Osteocyte (in vitro differentiated cells): ENCODE measurements at regions not wholly inside any gene's neighbourhood (a gene's known extent, or its start where the extent isn't known, plus 50 kb on each side); places are given as distances from the start of the nearest gene placed in this dataset.

ENCODE experiments used
- DNase-seq: peaks from one replicate; pipeline ENCODE4 v3.0.0; 2021; ENCODE audit warnings: mixed read lengths; ENCODE audit not compliant: unreplicated experiment; ENCODE audit errors: extremely low spot score
- H3K27ac Mint-ChIP-seq: one replicate; pipeline ENCODE4 v1.8.0; 2021; ENCODE audit warnings: mild to moderate bottlenecking, mixed read lengths; ENCODE audit not compliant: unreplicated experiment
- H3K27me3 Mint-ChIP-seq: one replicate; pipeline ENCODE4 v1.8.0; 2021; ENCODE audit warnings: mixed read lengths; ENCODE audit not compliant: unreplicated experiment
- H3K36me3 Mint-ChIP-seq: one replicate; pipeline ENCODE4 v1.8.0; 2021; ENCODE audit warnings: mixed read lengths; ENCODE audit not compliant: unreplicated experiment
- H3K4me1 Mint-ChIP-seq: one replicate; pipeline ENCODE4 v1.8.0; 2021; ENCODE audit warnings: mixed read lengths; ENCODE audit not compliant: unreplicated experiment
- H3K4me3 Mint-ChIP-seq: one replicate; pipeline ENCODE4 v1.8.0; 2021; ENCODE audit warnings: mild to moderate bottlenecking, moderate library complexity, mixed read lengths; ENCODE audit not compliant: unreplicated experiment
- H3K9me3 Mint-ChIP-seq: one replicate; pipeline ENCODE4 v1.8.0; 2021; ENCODE audit warnings: mixed read lengths; ENCODE audit not compliant: unreplicated experiment
- TF ChIP-seq, protein P1 (sequence below): fragments of 200-600 bp; sonication (generic); IDR thresholded peaks from 2 replicates; pipeline ENCODE4 v1.5.0; 2021; ENCODE audit warnings: antibody characterized with exemption, mild to moderate bottlenecking, moderate library complexity

DNA sequence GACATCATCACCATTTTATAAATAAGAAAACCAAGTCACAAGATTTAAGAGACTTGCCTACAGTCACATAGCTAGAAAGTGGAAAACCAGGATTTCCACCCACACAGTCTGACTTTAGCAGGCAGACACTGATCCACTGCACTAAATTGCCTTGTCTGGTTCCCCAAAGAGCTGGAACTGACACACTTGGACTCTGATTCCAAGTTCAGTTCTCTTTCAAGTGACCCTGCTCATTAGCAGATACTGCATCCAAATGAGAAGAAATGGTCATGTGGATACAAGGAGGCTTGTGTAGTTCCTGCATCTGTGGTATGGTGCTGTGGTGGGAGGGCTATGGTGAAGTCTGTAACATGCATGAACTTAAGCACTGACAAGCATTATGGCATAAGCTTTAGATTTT is 180.1 kb upstream of the MKLN1 start:
- DNase-seq, result no peak
- TF ChIP-seq, protein P1, sequence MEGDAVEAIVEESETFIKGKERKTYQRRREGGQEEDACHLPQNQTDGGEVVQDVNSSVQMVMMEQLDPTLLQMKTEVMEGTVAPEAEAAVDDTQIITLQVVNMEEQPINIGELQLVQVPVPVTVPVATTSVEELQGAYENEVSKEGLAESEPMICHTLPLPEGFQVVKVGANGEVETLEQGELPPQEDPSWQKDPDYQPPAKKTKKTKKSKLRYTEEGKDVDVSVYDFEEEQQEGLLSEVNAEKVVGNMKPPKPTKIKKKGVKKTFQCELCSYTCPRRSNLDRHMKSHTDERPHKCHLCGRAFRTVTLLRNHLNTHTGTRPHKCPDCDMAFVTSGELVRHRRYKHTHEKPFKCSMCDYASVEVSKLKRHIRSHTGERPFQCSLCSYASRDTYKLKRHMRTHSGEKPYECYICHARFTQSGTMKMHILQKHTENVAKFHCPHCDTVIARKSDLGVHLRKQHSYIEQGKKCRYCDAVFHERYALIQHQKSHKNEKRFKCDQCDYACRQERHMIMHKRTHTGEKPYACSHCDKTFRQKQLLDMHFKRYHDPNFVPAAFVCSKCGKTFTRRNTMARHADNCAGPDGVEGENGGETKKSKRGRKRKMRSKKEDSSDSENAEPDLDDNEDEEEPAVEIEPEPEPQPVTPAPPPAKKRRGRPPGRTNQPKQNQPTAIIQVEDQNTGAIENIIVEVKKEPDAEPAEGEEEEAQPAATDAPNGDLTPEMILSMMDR, result no peak
- Mint-ChIP-seq H3K9me3 (peaks cover 5% of the 10 kb centered on the region), H3K27ac (no peak overlapping the region), H3K4me3 (no peak overlapping the region), H3K36me3 (no peaks in the 10 kb centered on the region), H3K4me1 (no peaks in the 10 kb centered on the region), H3K27me3 (peaks cover 12% of the 10 kb centered on the region)

DNA sequence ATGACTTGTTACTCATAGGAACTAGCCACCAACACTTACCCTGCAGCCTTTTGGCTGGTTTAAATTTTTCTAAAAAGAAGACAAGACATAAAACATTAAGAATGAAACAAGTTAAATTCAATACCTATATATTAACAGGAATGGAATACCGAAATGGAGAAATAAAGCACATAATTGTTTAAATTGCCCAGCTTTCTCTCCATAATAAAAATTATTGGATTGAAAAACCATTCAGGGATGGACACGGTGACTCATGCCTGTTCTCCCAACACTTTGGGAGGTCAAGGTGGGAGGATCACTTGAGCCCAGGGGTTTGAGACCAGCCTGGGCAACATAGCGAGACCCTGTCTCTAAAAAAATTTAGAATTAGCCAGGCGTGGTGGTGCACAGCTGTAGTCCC is 179.4 kb upstream of the MKLN1 start:
- DNase-seq, result no peak
- H3K4me3 Mint-ChIP-seq, result no peak overlapping the region
- peaks cover 12% of the 10 kb centered on the region for H3K27me3 Mint-ChIP-seq
- H3K4me1 Mint-ChIP-seq, result no peaks in the 10 kb centered on the region
- peaks cover 5% of the 10 kb centered on the region for H3K9me3 Mint-ChIP-seq
- H3K36me3 Mint-ChIP-seq, result no peaks in the 10 kb centered on the region
- no peak overlapping the region for H3K27ac Mint-ChIP-seq
- TF ChIP-seq, protein P1, result no peak

DNA sequence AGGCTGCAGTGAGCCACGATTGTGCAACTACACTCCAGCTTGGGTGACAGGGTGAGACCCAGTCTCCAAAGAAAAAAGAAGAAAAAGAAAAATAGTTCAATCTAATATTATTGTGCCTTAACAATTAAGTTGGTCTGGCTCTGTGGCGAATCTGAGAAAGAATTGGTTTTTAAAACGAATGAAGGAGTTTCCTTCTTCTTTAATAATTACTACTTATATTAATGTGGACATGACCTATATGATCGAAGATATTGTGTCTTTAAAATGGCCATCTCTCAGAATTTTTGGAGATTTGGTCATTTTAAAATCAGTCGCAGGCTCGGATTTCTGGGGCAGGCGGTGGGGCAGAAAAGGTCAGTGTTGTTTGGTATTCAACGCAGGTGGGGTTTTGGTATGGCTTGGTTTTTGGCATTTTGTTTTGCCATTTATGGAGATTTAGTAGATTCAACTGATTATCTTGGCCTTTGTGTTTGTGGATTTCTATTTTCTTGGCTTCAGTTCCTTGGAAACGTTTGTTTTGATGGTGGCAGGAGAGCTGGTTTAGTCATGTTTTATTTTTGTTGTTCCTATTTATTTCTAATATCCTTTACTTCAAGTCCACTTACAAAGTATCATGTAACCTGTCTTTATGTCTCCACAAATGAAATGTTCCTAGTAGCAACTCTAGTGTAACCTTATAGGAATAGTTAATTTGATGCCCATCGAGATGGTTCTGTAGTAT is 178.8 kb upstream of the MKLN1 start:
- H3K36me3 Mint-ChIP-seq, result no peaks in the 10 kb centered on the region
- no peak for DNase-seq
- no peaks in the 10 kb centered on the region for H3K4me1 Mint-ChIP-seq
- TF ChIP-seq, protein P1, result no peak
- peaks cover 5% of the 10 kb centered on the region for H3K9me3 Mint-ChIP-seq
- H3K4me3 Mint-ChIP-seq, result no peak overlapping the region
- peaks cover 12% of the 10 kb centered on the region for H3K27me3 Mint-ChIP-seq
- H3K27ac Mint-ChIP-seq, result no peak overlapping the region

DNA sequence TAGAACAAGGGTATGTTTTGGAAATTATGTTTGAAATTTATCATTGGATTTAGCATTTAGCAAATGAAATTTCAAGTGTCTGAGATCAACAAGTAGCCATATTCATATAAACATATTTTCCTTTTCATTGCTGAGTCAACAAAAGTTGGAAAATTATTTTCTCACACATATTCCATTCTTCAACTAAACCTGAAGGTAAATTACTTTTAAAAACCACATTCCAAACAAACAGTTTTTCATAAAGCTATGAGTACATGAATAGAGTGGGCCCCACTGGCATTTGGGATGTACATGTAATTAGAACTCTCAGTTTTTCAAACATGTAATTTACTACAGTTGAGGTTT is 178.3 kb upstream of the MKLN1 start:
- TF ChIP-seq, protein P1, result no peak
- Mint-ChIP-seq H3K27ac (no peak overlapping the region), H3K27me3 (peaks cover 12% of the 10 kb centered on the region), H3K4me3 (no peak overlapping the region), H3K9me3 (peaks cover 5% of the 10 kb centered on the region), H3K36me3 (no peaks in the 10 kb centered on the region), H3K4me1 (no peaks in the 10 kb centered on the region)
- DNase-seq, result no peak

DNA sequence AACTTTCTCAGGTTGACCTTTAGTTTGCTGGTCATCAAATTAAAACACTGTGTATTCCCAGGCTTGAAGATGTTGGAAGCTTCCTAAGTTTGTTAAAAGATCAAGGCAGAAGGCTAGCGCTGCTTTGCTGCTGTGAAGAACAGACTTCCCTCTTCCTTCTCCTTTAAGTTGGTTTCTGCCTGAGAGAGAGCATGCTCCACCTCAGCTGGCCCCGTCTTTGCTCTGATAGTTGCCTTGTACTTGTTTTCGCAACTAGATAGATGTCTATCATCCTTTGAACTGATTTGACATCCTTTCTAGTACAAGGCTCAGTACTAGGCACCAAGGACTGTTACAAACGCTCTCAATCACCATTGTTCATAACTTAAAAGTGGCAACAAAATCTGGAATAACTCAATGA is 177.8 kb upstream of the MKLN1 start:
- H3K36me3 Mint-ChIP-seq, result no peaks in the 10 kb centered on the region
- H3K9me3 Mint-ChIP-seq, result peaks cover 5% of the 10 kb centered on the region
- peaks cover 12% of the 10 kb centered on the region for H3K27me3 Mint-ChIP-seq
- H3K4me1 Mint-ChIP-seq, result no peaks in the 10 kb centered on the region
- H3K27ac Mint-ChIP-seq, result no peak overlapping the region
- TF ChIP-seq, protein P1, result no peak
- no peak overlapping the region for H3K4me3 Mint-ChIP-seq
- no peak for DNase-seq
